Spleen (tissue), 11 donors: ENCODE measurements at regions not wholly inside any gene's neighbourhood (a gene's known extent, or its start where the extent isn't known, plus 50 kb on each side); places are given as distances from the start of the nearest gene placed in this dataset.
"Not testable (repeated sequence)": the region's sequence is repeated elsewhere in the genome, so short reads cannot be mapped to it uniquely, and the experiment has no call there.

ENCODE experiments used
- DNase-seq: peaks from one replicate; pipeline ENCODE4 v3.0.0-alpha.2; 2020
- H3K27ac ChIP-seq, 8 donors: fragments of 200-600 bp; sonication (generic) in 7 of 8; 1 replicate in 4 of 8; 2 replicates in 4 of 8; pipeline versions ENCODE4 v1.5.0 to v1.8.0; 2016 to 2021; ENCODE audit warnings: inconsistent platforms in 4 of 8, mild to moderate bottlenecking in 4 of 8, moderate library complexity in 1 of 8
- H3K27me3 ChIP-seq, 7 donors: fragments of 200-600 bp; sonication (generic) in 6 of 7; replicated peaks in 1 of 7; 1 replicate in 4 of 7; 2 replicates in 3 of 7; pipeline versions ENCODE4 v1.5.0 to v1.8.0; 2016 to 2021; ENCODE audit warnings: inconsistent platforms in 3 of 7, mild to moderate bottlenecking in 1 of 7
- H3K36me3 ChIP-seq, 6 donors: fragments of 200-600 bp; sonication (generic) in 5 of 6; 1 replicate in 4 of 6; 2 replicates in 2 of 6; pipeline versions ENCODE4 v1.5.0 to v1.8.0; 2016 to 2021; ENCODE audit warnings: inconsistent platforms in 2 of 6
- H3K4me1 ChIP-seq, 6 donors: fragments of 200-600 bp; sonication (generic) in 5 of 6; 1 replicate in 3 of 6; 2 replicates in 3 of 6; pipeline versions ENCODE4 v1.5.0 to v1.8.0; 2016 to 2021; ENCODE audit warnings: inconsistent platforms in 3 of 6
- H3K4me3 ChIP-seq, 8 donors: fragments of 200-600 bp; sonication (generic) in 7 of 8; 1 replicate in 4 of 8; 2 replicates in 4 of 8; pipeline versions ENCODE4 v1.5.0 to v1.8.0; 2016 to 2021; ENCODE audit warnings: inconsistent platforms in 4 of 8, mild to moderate bottlenecking in 4 of 8, moderate library complexity in 2 of 8
- H3K9me3 ChIP-seq, 8 donors: fragments of 200-600 bp; sonication (generic) in 7 of 8; 1 replicate in 4 of 8; 2 replicates in 4 of 8; pipeline versions ENCODE4 v1.5.0 to v1.8.0; 2016 to 2021; ENCODE audit warnings: inconsistent platforms in 4 of 8
- CTCF ChIP-seq, 11 experiments: fragments of 200-600 bp in 7 of 11; fragments of 450-650 bp in 4 of 11; sonication (generic) in 4 of 11; IDR thresholded peaks in 8 of 11; conservative IDR thresholded peaks in 3 of 11; 1 replicate in 7 of 11; 2 replicates in 4 of 11; pipeline versions ENCODE4 v1.4.0 to v1.8.0; 2016 to 2021; ENCODE audit warnings: antibody characterized with exemption in 11 of 11, inconsistent platforms in 4 of 11, mild to moderate bottlenecking in 1 of 11
- POLR2A ChIP-seq, 3 donors: fragments of 450-650 bp; IDR thresholded peaks; one replicate each; pipeline ENCODE4 v1.5.1; 2017; ENCODE audit warnings: antibody characterized with exemption in 3 of 3, mild to moderate bottlenecking in 1 of 3
- POLR2AphosphoS5 ChIP-seq, 3 donors: sonication (generic); formaldehyde crosslinking; IDR thresholded peaks; one replicate each; pipeline ENCODE4 v1.5.1; 2017; ENCODE audit warnings: antibody characterized with exemption in 3 of 3
- WGBS, 5 donors: extraction: QIAGEN DNeasy Blood & Tissue Kit in 3 of 5; methylation state at CpG; one replicate each; pipeline versions ENCODE4 v1.1.5 to v1.1.7; 2013 to 2018; 5-methylcytosine and 5-hydroxymethylcytosine counted together
- intact Hi-C: fragments of 100-400 bp; cut with DNase I; formaldehyde crosslinking; loops from one replicate; pipeline ENCODE4 v1.15.0; 2023; ENCODE audit warnings: low total_unique reads
- donor health status: healthy with polysubstance abuse.
- donor health status: DM: no; HTN: no; CAD: no; lungs with moderate emphysema.
- donor health status: DM: no; HTN: no; CAD: no.
- donor health status: Bipolar disorder and iron deficiency.
- donor health status: healthy.
- donor health status: DM: no; HTN: no; CAD: no.
- donor health status: DM: yes; HTN: yes; CAD: no.

GRCh38 chr14:87260460-87260859 lies 732.5 kb downstream of the GALC start:
- no peak overlapping the region for H3K27ac ChIP-seq
- no peaks in the 10 kb centered on the region for H3K27me3 ChIP-seq
- H3K9me3 ChIP-seq = peaks cover 0 to 35% (median 7%) of the 10 kb centered on the region in 8 donors
- 55 to 81% (median 68%) methylated on average over 3 of the region's 3 CpGs for WGBS, 5 donors
- no peak for DNase-seq
- intact Hi-C loops = no loop called here
- H3K4me1 ChIP-seq = no peaks in the 10 kb centered on the region
- H3K36me3 ChIP-seq = no peaks in the 10 kb centered on the region
- TF ChIP-seq POLR2A (IDR thresholded peaks at IDR 0.05) (no peak), CTCF (IDR thresholded peaks at IDR 0.05 in 8 of 11, conservative IDR thresholded peaks at IDR 0.05 in 3 of 11) (no peak), POLR2AphosphoS5 (IDR thresholded peaks at IDR 0.05) (no peak)
- no peak overlapping the region for H3K4me3 ChIP-seq

- TF ChIP-seq CTCF (IDR thresholded peaks at IDR 0.05 in 8 of 11, conservative IDR thresholded peaks at IDR 0.05 in 3 of 11) = no peak
- Histone ChIP-seq H3K27ac (no peak overlapping the region), H3K9me3 (peaks cover 0 to 22% (median 7%) of the 10 kb centered on the region in 8 donors), H3K27me3 (no peaks in the 10 kb centered on the region), H3K4me3 (no peak overlapping the region), H3K36me3 (no peaks in the 10 kb centered on the region), H3K4me1 (no peaks in the 10 kb centered on the region)
- intact Hi-C loops = no loop called here
- DNase-seq = no peak
- 63 to 92% (median 69%) methylated on average over 1 of the region's 1 CpG; no CpG with 5 or more reads in 1 of the 5 donors for WGBS, 5 donors
These were observed 735.6 kb downstream of the GALC start for GRCh38 chr14:87257421-87257820.

- no peak overlapping the region for H3K27ac ChIP-seq
- no peak overlapping the region for H3K4me3 ChIP-seq
- H3K9me3 ChIP-seq = peaks cover 0 to 22% (median 7%) of the 10 kb centered on the region in 8 donors
- no peak for TF ChIP-seq POLR2AphosphoS5 (IDR thresholded peaks at IDR 0.05)
- no peak for TF ChIP-seq CTCF (IDR thresholded peaks at IDR 0.05 in 8 of 11, conservative IDR thresholded peaks at IDR 0.05 in 3 of 11)
- no peak for TF ChIP-seq POLR2A (IDR thresholded peaks at IDR 0.05)
- intact Hi-C loops = no loop called here
- no peak for DNase-seq
- WGBS, 5 donors = 86 to 98% (median 90%) methylated on average over 2 of the region's 2 CpGs
- H3K4me1 ChIP-seq = peaks cover 0 to 3% (median 0%) of the 10 kb centered on the region in 6 donors
- H3K36me3 ChIP-seq = no peaks in the 10 kb centered on the region
- no peaks in the 10 kb centered on the region for H3K27me3 ChIP-seq
These were observed 737.9 kb downstream of the GALC start for GRCh38 chr14:87255058-87255457.

GRCh38 chr14:87254331-87254874 lies 738.6 kb downstream of the GALC start:
- H3K36me3 ChIP-seq = no peaks in the 10 kb centered on the region
- DNase-seq = no peak
- H3K4me3 ChIP-seq = no peak overlapping the region
- TF ChIP-seq POLR2AphosphoS5 (IDR thresholded peaks at IDR 0.05) (no peak), POLR2A (IDR thresholded peaks at IDR 0.05) (no peak), CTCF (IDR thresholded peaks at IDR 0.05 in 8 of 11, conservative IDR thresholded peaks at IDR 0.05 in 3 of 11) (no peak)
- 54 to 79% (median 56%) methylated on average over 4 of the region's 4 CpGs for WGBS, 5 donors
- H3K27ac ChIP-seq = no peak overlapping the region
- no peaks in the 10 kb centered on the region for H3K27me3 ChIP-seq
- peaks cover 0 to 22% (median 7%) of the 10 kb centered on the region in 8 donors for H3K9me3 ChIP-seq
- intact Hi-C loops = no loop called here
- H3K4me1 ChIP-seq = peaks cover 0 to 3% (median 0%) of the 10 kb centered on the region in 6 donors

- DNase-seq, H3K4me3 ChIP-seq, H3K36me3 ChIP-seq, intact Hi-C loops, H3K4me1 ChIP-seq, H3K27me3 ChIP-seq, H3K27ac ChIP-seq: not testable (repeated sequence)
- WGBS, 5 donors = 58 to 81% (median 67%) methylated on average over 3 of the region's 3 CpGs
- H3K9me3 ChIP-seq = peaks cover 0 to 19% (median 7%) of the 10 kb centered on the region in 8 donors
These were observed 739.2 kb downstream of the GALC start for GRCh38 chr14:87253791-87254190.
